HG03469 (cell line): ENCODE measurements at regions not wholly inside any gene's neighbourhood (a gene's known extent, or its start where the extent isn't known, plus 50 kb on each side); places are given as distances from the start of the nearest gene placed in this dataset.

Source experiments
- ATAC-seq: cut with Tn5 transposase; IDR thresholded peaks from one replicate; pipeline ENCODE4 v1.9.1; 2021; ENCODE audit warnings: mild to moderate bottlenecking, moderate library complexity, moderate number of reproducible peaks; ENCODE audit not compliant: unreplicated experiment

GRCh38 chr14:101024686-101025085 is 121.2 kb upstream of the RTL1 start:
- no peak for ATAC-seq

GRCh38 chr14:101025131-101025530 is 121.6 kb upstream of the RTL1 start:
- ATAC-seq: no peak

- no peak for ATAC-seq
These were observed 122.2 kb upstream of the RTL1 start for GRCh38 chr14:101025696-101026095.

- no peak for ATAC-seq
These were observed 122.8 kb upstream of the RTL1 start for GRCh38 chr14:101026341-101026740.

GRCh38 chr14:101027291-101027690 is 123.8 kb upstream of the RTL1 start:
- ATAC-seq: no peak

GRCh38 chr14:101027966-101028365 is 124.4 kb upstream of the RTL1 start:
- ATAC-seq: no peak

- no peak for ATAC-seq
These were observed 125.6 kb upstream of the RTL1 start for GRCh38 chr14:101028971-101029667.

- ATAC-seq: no peak
These were observed 126.3 kb upstream of the RTL1 start for GRCh38 chr14:101029668-101030290.

GRCh38 chr14:101030586-101030985 is 127.1 kb upstream of the RTL1 start:
- ATAC-seq: no peak

GRCh38 chr14:101031186-101031585 is 127.7 kb upstream of the RTL1 start:
- no peak for ATAC-seq

GRCh38 chr14:101031721-101032120 is 128.2 kb upstream of the RTL1 start:
- no peak for ATAC-seq

GRCh38 chr14:101032433-101032832 is 128.9 kb upstream of the RTL1 start:
- no peak for ATAC-seq

GRCh38 chr14:101033006-101033405 is 129.5 kb upstream of the RTL1 start:
- ATAC-seq: no peak

GRCh38 chr14:101033446-101034165 is 130.1 kb upstream of the RTL1 start:
- ATAC-seq: no peak

GRCh38 chr14:101034986-101035385 is 131.5 kb upstream of the RTL1 start:
- ATAC-seq: no peak

- ATAC-seq: no peak
These were observed 132.1 kb upstream of the RTL1 start for GRCh38 chr14:101035466-101036225.

GRCh38 chr14:101037021-101037817 is 133.7 kb upstream of the RTL1 start:
- no peak for ATAC-seq

GRCh38 chr14:101039031-101039754 is 135.7 kb upstream of the RTL1 start:
- no peak for ATAC-seq

- ATAC-seq: no peak
These were observed 136.2 kb upstream of the RTL1 start for GRCh38 chr14:101039755-101040138.
